HG02678 (cell line): ENCODE measurements at regions not wholly inside any gene's neighbourhood (a gene's known extent, or its start where the extent isn't known, plus 50 kb on each side); places are given as distances from the start of the nearest gene placed in this dataset.
"Not testable (repeated sequence)": the region's sequence is repeated elsewhere in the genome, so short reads cannot be mapped to it uniquely, and the experiment has no call there.

Source experiments
- ATAC-seq: cut with Tn5 transposase; IDR thresholded peaks from one replicate; pipeline ENCODE4 v1.9.1; 2021; ENCODE audit warnings: mild to moderate bottlenecking, moderate library complexity; ENCODE audit not compliant: unreplicated experiment

DNA sequence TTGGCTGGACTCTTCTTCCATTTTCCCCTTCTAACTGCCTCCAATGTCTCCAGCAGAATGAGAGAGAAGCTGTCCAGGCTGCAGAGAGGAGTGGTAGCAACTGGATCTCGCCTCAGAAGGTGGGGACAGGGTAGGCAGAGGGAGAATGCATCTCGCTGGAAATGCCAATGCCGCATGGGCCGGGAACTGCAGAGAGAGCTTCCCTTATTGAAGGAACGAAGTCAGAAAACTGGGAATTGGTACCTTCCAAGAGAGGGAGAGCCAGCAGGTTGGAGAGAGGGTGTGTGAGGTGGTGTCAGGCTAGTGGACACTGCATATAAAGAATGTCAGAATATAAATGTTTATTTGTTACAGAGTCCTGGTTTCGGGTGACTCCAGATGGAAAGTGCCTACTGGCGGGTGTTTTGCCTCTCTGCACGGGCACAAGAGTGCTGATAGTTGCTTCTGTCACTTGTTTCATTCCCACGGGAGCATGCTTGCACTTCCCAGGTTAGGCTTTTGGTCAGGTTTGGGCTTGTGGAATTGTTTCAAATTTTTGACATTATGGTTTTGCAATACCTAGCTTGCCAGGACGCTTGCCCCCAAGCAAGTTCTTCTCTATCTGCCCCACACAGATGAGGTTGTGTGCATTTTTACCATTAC, 156.8 kb upstream of the STS start:
- no peak for ATAC-seq

DNA sequence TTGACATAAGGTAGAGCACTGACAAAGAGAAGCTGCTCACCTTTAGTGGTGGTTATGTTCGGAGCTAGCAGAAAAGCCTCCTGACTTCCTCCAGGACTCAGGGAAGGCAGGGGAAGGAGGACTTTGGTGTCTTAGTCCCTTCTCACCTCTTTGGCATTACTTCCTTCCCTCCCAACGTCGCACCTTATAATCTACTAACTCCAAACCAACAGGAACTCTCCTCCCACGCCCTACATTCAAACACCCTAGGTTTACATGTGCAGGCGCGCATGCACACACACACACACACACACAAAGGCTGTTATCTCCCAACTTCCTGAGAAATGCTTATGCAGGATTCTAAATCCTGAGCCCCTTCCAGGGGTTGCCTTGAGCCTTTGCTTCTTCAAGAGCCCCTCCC, 157.7 kb upstream of the STS start:
- no peak for ATAC-seq

DNA sequence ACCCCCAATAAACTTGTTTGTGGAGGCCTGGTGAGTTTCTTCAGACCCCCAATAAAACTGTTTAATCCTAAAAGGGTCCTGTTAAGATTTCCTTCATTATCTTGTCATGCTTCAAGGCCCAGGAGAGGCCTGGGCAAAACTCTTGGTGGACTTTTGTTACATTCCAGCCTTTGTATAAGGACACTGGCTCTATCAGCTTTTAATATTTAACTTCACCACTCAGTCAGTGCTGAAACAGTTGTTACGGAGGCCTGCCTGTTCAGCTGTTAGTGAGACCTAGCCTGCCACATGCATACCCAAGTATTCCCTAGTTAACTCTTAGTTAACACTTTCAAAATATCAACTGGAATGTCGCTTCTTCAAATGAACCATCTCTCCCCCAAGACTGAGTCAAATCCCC, 158.8 kb upstream of the STS start:
- ATAC-seq: not testable (repeated sequence)

DNA sequence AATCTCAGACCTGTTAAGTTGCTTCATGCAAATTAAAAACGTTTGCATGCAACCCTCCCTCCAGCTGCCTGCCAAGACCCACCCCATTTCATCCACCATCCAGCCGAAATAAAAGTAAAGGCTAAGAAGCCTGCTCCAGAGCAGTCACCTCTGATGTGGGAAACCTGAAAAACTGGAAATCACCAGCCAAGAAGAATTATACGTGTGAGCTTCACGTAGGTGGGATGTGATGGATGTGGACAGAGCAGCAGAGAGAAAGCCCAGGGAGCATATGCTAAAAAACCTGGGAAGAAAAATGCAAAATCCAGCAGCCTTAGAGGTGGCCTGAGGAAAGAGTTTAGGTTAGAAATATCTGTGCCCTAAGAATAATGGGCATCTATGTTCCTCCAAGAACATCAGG, 160.6 kb upstream of the STS start:
- no peak for ATAC-seq

DNA sequence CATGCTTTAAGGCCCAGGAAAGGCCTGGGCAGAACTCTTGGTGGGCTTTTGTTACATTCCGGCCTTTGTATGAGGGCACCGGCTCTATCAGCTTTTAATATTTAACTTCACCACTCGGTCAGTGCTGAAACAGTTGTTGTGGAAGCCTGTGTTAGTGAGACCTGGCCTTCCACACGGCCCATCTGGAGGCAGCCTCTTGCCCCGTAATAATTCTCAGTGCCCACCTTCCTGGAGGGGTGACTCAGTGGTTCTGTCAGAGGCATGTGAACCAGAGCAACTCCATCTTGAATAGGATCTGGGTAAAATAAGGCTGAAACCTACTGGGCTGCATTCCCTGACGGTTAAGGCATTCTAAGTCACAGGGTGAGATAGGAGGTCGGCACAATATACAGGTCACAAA, 162.0 kb upstream of the STS start:
- ATAC-seq: no peak

DNA sequence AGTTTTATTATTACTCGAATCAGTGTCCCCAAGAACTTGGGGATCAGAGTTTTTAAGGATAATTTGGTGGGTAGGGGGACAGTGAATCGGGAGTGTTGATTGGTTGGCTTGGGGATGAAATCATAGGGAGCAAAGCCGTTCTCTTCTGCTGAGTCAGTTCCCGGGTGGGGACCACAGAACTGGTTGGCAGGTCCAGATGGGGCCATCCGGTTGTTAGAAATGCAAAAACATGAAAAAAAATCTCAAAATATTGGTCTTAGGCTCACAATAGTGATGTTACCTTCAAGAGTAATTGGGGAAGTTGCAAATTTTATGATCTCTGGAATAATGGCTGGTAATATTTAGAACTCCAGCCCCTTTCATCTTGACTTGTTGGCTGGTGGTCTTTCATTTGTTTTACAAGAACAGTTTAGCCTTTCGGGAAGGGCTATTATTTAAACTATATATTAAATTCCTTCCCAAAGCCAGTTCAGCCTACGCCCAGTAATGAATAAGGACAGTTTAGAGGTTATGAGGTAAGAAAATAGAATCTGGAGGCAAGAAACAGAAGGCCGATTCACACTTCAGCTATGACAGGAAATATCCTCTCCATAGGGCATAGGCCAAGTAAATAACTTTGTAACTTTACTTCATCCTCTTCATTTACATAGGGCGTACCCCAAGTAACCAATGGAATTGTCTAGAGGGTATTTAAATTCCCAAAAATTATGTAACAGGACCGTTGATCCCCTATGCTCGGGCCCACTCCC, 164.1 kb upstream of the STS start:
- ATAC-seq: no peak

DNA sequence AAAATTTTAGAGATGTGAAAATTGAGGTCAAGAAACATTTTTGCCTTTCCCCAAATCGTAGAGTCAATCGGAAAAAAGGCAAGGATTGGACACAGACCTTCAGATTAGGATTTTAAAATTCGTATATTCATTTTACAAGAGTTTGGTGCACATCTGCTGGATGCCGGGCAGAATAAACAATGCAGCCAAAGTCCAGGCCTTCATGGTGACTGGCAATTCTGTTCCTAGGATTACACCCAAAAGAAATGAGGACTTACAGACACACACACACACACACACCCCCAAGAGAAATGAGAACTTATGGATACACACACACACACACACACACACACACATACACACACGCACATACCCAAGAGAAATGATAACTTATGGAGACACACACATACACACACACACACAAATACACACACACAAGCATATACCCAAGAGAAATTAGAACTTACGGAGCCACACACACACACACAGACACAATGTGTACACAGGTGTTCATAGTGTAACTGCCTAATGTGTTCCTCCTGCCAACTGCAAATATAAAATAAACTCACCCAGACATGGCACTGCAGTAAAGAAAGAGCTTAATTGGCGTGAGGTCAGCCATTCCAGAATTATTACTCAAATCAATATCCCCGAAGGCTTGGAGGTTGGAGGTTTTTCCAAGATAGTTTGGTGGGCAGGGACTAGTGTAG, 165.7 kb upstream of the STS start:
- no peak for ATAC-seq

DNA sequence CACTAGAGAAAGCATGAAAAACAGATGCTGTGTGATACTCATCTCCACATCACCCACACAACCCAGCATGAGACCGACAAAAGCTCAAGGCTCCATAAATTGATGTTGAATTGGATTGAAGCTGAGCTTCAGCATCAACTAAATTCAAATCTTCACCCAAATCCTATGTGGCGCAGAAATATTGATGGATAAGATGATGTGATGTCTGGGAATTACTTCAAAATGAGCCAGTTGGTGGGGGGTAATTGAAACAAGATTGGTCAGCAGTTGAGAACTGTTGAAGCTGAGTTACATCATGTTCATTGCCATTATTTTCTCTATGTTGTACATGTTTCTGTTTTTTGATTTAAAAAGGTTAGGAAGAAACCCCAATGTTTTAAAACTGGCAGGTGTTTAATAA, 166.5 kb upstream of the STS start:
- ATAC-seq: no peak

DNA sequence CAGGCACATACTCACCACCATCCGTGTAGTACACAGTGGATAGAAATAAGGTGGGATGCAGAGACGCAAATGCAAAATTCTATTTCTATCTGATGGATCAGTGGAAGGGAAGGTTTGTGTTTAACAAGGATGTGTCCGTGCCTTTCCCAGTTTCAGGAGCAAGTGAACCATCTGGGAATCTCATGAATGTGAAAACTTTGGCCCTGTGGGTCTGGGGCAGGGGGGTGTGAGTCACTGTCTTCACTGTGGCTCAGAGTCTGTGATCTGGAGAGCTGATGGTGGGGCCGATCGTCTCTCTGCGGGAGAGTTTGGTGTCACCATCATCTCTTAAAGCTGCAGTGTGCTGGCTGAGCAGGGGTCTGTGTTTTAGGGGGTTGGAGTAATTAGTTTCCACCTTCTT, 179.3 kb upstream of the STS start:
- ATAC-seq: no peak

DNA sequence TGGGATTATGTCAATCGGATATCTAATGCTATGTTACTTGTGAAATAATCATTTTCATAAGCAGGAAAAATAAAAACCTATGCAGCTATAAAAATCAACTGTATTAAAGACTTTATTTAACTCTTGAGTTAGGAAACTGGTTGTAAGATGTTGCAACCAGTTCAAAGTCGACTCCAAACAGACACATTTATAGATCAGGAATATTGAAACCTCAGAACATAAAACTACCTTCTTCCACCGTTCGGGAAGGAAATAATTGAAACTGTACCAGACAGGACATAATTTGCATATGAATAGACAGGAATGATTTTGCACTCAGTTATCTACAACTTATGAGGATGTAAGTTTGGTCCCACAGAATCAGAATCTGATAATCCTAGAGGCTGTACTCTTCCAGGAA, 181.8 kb upstream of the STS start:
- no peak for ATAC-seq

DNA sequence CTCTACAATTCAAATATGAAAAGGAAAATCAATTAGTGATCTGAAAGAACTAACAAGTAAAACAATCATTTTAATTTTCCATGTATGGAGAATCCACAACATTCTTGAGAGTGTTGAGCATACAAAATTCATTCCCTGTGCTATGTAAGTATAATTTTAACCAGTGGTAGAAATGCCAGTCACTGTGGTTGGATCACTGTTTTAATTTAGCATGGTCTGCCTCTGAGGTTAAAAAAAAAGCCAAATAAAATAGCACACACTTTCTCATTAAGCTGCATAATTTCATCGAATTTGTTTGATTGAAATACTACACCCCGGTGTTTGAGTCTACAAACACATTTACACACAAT, 185.5 kb upstream of the STS start:
- no peak for ATAC-seq

DNA sequence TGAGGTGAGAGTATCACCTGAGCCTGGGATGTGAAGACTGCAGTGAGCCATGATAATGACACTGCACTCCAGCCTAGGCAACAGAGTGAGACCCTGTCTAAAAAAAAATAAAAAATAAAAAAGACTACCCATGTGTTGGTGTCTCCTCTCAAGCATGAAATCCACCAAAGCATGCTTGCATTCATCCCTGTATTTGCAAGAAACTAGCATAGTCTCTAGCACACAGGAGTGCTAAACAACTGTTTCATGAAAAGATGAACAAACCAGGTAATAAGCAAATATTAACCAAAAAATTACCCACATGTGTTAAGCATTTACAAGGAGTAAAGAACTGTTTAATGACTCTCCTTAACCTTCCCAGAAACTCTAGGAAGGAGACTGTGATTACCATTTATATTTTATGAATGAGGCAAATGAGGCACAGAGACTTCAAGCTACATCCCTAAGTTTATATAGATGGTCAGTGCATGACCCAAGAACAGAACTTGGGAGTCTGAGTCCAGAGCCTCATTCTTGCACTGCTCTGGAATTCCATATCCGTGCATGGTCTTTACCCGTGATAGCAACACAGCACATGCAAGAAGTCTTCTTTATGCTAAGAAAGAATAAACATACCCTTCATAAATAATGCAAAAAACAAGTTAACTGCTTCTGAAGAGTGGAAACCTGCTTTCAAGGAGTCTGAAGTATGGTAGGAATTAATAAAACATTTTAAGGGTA, 186.1 kb upstream of the STS start:
- ATAC-seq: no peak

DNA sequence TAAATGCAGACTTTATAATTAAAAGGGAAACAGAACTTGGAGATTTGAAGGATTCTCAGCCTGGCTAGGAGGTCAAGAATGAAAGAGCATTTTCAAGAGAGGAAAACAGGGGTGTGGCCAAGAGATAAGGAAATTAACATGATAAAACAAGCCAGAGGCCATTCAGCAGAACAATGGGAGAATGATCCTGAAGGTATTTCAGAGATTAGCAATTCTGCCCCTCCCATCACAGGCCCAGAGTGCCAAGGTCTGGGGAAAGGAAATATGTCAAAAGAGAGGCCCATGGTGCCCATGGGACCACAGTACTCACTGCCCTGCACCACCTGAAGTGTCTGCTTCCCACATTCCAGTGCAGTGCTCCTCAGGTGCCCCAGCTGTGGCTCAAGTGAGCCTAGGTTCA, 188.5 kb upstream of the STS start:
- no peak for ATAC-seq

DNA sequence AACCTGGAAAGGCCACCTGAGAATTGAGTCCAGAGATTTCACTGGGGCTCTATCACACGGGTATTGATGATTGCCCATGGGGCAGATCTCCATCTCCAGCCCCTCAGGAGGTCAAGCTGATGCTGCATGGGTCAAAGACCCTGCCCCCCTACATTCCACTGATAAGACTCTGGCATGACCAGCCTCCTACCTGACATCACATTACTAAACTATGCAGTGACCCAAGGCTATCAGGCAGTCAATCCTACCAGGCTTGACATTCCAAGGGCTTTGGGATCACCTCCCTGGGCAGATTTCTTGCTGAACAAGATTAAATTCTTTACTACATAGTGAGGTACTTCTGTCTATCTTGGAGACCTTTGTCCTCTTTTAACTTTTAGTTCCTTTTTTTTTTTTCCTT, 192.7 kb upstream of the STS start:
- no peak for ATAC-seq

DNA sequence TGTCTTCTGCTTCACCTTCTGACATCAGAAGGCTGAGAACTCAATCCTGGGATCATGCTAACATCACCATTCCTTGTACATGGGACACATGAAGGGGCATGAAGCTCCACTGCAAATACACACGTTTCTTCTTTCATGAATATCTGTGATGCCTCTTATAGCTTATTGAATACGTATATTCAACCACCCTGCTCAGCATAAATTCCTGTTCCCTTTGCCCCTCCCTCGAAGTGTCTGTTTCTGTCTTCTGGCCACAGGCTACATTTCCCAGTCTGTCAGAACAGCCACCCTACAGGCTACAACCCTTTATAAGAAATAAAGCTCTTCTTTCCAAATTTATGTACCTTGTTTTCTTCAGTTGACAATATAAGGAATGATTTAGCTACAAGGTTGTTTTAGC, 201.3 kb upstream of the STS start:
- no peak for ATAC-seq

DNA sequence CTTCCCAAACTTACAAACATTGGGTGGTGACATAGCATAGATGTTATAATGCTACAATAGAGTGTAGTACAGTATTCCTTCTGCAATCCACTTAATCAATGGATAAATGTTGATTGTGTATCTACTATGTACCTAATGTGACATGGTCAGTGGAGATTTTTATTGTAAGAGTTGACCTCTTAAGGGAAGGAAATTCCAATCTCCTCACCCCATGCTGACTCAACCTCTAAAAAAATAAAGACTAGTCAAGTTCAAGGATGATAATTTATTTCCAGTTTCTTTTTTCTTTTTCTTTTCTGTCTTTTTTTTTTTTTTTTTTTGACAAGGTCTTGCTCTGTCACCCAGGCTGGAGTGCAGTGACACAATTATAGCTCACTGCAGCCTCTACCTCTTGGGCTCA, 206.5 kb upstream of the STS start:
- no peak for ATAC-seq

DNA sequence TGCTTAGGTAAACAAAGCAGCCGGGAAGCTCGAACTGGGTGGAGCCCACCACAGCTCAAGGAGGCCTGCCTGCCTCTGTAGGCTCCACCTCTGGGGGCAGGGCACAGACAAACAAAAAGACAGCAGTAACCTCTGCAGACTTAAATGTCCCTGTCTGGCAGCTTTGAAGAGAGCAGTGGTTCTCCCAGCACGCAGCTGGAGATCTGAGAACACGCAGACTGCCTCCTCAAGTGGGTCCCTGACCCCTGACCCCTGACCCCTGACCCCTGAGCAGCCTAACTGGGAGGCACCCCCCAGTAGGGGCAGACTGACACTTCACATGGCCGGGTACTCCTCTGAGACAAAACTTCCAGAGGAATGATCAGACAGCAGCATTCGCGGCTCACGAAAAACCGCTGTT, 214.6 kb upstream of the STS start:
- ATAC-seq: not testable (repeated sequence)

DNA sequence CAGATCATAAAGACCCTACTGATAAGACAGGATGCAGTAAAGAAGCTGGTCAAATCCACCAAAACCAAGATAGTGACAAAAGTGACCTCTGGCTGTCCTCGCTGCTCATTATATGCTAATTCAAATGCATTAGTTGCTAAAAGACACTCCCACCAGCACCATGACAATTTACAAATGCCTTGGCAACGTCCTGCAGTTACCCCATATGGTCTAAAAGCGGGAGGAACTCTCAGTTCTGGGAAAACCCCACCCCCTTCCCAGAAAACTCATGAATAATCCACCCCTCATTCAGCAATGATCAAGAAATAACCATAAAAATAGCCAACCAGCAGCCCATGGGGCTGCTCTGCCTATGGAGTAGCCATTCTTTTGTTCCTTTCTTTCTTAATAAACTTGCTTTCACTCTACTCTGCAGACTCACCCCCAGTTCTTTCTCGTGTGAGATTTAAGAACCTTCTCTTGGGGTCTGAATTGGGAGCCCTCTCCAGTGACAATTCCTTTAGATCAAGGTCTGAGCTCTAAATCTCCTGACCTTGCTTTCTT, 217.1 kb upstream of the STS start:
- no peak for ATAC-seq

DNA sequence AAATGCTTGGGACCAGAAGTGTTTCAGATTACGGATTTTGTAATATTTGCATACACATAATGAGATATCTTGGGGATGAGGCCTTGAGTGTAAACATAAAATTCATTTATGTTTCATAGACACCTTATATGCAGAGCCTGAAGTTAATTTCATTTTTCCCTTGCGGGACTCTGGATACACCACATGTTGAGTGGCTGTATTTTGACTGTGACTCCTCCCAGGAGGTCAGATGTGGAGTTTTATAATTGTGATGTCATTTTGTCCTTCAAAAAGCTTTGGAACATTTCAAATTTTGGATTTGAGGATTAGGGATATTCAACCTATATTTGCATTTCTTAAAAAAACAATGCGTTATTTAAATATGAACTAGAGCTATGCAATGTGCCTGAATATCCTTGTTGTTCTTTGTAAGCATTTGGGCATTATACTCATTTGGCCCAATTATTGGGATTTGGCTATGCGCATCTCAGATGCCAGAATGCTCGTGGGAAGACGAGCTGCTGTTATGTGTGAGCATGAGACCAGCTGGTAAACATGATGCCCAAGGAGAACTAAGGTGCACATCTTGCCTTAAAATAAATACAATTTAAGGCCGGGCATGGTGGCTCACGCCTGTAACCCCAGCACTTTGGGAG, 223.0 kb upstream of the STS start:
- no peak for ATAC-seq

DNA sequence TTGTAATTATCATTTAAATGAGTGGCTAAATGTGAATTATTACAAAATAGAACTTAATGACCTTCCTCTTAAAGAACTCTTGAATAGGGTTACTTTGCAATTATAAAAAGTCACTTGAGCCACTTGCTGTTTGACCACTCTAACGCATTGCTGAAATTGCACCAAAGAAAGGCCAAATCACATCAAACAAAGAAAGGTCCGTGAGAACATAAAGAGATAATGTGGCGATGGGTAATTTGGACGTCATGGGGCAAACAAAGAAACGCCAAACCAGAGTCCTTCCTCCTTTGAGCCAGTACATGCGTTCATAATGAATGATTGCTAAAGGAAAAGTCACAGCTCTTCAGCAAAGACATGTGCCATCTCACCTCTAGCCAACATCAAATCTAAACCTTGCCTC, 229.8 kb upstream of the STS start:
- ATAC-seq: no peak

DNA sequence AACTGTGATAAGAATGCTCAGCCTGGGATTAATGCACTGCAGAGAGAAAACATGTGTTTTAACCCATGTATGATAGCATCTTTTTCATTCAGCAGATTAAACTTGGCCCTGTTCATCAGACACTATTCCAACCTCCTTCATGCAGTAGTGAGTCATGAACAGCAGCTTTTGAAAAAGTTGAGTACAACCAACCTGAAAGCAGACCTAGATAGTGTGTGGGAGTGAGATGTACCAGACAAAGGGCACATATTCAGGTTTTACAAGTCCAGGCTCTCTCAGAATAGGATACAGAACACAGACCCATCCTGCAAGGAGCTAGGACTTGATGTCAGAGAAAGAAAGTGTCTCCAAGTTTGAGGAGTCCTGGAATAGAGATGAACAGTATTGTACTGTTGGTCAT, 237.3 kb upstream of the STS start:
- no peak for ATAC-seq
